ENCODE measurements at regions not wholly inside any gene's neighbourhood (a gene's known extent, or its start where the extent isn't known, plus 50 kb on each side); places are given as distances from the start of the nearest gene placed in this dataset.

DNA sequence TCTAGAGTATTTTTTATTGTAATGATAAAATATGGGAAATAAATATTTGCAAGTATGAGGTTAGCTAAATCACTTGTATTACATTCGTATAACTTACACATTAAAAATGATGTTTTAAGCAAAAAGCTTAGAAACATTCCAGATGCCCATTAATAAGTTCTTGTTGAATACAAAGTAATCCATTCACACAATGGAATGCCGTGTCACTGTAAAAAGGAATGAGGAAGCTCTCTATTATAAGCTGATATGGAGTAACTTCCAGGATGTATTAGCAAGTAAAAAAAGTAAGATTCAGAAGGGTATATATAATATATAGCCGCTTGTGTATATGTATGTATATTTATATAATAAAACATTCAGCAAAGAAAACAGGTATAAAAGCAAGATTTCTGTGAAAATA is 412.8 kb upstream of the MTPN start:
- no CpG with 5 or more reads among the region's 3 CpGs for WGBS, 2 experiments (ENCODE audit: extremely low coverage in 2 of 2, insufficient read length in 1 of 2)
- Histone ChIP-seq H3K4me1 (ENCODE audit: control insufficient read depth, insufficient read depth, low read length) (no peaks in the 10 kb centered on the region), H3K4me3 (ENCODE audit: insufficient read depth, low read depth, low read length) (no peak overlapping the region), H2BK5ac (ENCODE audit: low read depth, low read length, poor library complexity, severe bottlenecking) (no peak overlapping the region), H3K4me2 (ENCODE audit: low read depth, low read length) (no peak overlapping the region), H3K18ac (ENCODE audit: low read depth, low read length) (no peak overlapping the region), H2AK9ac (replicated peaks; ENCODE audit: low read depth, low read length, poor library complexity) (no peak overlapping the region), H4K5ac (ENCODE audit: low read depth, low read length) (no peak overlapping the region), H3K9me3 (ENCODE audit: control insufficient read depth, insufficient read depth, low read length) (no peaks in the 10 kb centered on the region), H3K27ac (ENCODE audit: insufficient read depth, low read length) (no peak overlapping the region), H4K91ac (ENCODE audit: insufficient read depth, low read depth, low read length) (no peak overlapping the region), H3K36me3 (ENCODE audit: control insufficient read depth, insufficient read depth, low read length) (no peaks in the 10 kb centered on the region), H3K79me1 (ENCODE audit: low read depth in 1 of 2, low read length in 2 of 2) (no peaks in the 10 kb centered on the region), H3K9ac (ENCODE audit: low read depth, low read length) (no peak overlapping the region), H3K4ac (ENCODE audit: low read depth, low read length) (no peak overlapping the region), H2BK120ac (ENCODE audit: low read depth, low read length) (no peak overlapping the region), H3K27me3 (ENCODE audit: control insufficient read depth, insufficient read depth, low read length) (no peaks in the 10 kb centered on the region), H3K14ac (replicated peaks; ENCODE audit: low read depth, low read length) (no peak overlapping the region), H4K20me1 (ENCODE audit: insufficient read depth, low read length) (no peaks in the 10 kb centered on the region), H2BK15ac (ENCODE audit: low read depth, low read length) (no peak overlapping the region), H2AFZ (replicated peaks; ENCODE audit: low read length, poor library complexity) (no peak overlapping the region), H2BK20ac (ENCODE audit: low read depth, low read length) (no peak overlapping the region), H3K56ac (ENCODE audit: extremely low read depth, insufficient read depth, low read length) (no peak overlapping the region), H3K23ac (ENCODE audit: low read depth, low read length) (no peak overlapping the region), H4K8ac (ENCODE audit: low read depth in 2 of 2, low read length in 2 of 2) (no peak overlapping the region), H3K9me1 (ENCODE audit: insufficient read depth, low read length) (no peaks in the 10 kb centered on the region), H2AK5ac (ENCODE audit: low read depth, low read length) (no peak overlapping the region)
- in situ Hi-C loops (cut with MboI; ENCODE audit: low sequenced_read_pairs) (no loop called here), intact Hi-C loops (cut with micrococcal nuclease) (no loop called here), dilution Hi-C loops (cut with HindIII; ENCODE audit: low sequenced_read_pairs, unreplicated experiment) (no loop called here)
- POLR2A ChIA-PET (ENCODE audit: unreplicated experiment) = no interaction called here
- DNase-seq (no peak), ATAC-seq (ENCODE audit: low read depth) (no peak)
- TF ChIP-seq BHLHE40 (IDR thresholded peaks at IDR 0.05; ENCODE audit: low read depth, low read length) (no peak), RAD21 (IDR thresholded peaks at IDR 0.05; ENCODE audit: low read length) (no peak), MXI1 (IDR thresholded peaks at IDR 0.05; ENCODE audit: borderline replicate concordance, low read depth, low read length) (no peak), POLR2A (IDR thresholded peaks at IDR 0.05; ENCODE audit: low read depth, low read length) (no peak), CEBPB (IDR thresholded peaks at IDR 0.05; ENCODE audit: low read depth, low read length) (no peak), FOS (IDR thresholded peaks at IDR 0.05; ENCODE audit: low read depth, low read length) (no peak), SMC3 (IDR thresholded peaks at IDR 0.05; ENCODE audit: low read depth, low read length) (no peak), RCOR1 (IDR thresholded peaks at IDR 0.05; ENCODE audit: insufficient replicate concordance, low read length) (no peak), CHD1 (IDR thresholded peaks at IDR 0.05; ENCODE audit: low read depth, low read length) (no peak), RFX5 (IDR thresholded peaks at IDR 0.05; ENCODE audit: low read depth, low read length) (no peak), MAZ (IDR thresholded peaks at IDR 0.05; ENCODE audit: borderline replicate concordance, low read depth, low read length) (no peak)
- TF ChIP-seq, protein P1, sequence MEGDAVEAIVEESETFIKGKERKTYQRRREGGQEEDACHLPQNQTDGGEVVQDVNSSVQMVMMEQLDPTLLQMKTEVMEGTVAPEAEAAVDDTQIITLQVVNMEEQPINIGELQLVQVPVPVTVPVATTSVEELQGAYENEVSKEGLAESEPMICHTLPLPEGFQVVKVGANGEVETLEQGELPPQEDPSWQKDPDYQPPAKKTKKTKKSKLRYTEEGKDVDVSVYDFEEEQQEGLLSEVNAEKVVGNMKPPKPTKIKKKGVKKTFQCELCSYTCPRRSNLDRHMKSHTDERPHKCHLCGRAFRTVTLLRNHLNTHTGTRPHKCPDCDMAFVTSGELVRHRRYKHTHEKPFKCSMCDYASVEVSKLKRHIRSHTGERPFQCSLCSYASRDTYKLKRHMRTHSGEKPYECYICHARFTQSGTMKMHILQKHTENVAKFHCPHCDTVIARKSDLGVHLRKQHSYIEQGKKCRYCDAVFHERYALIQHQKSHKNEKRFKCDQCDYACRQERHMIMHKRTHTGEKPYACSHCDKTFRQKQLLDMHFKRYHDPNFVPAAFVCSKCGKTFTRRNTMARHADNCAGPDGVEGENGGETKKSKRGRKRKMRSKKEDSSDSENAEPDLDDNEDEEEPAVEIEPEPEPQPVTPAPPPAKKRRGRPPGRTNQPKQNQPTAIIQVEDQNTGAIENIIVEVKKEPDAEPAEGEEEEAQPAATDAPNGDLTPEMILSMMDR (conservative IDR thresholded peaks at IDR 0.05; ENCODE audit: low read depth, low read length) = no peak
- TF ChIP-seq, protein P2, sequence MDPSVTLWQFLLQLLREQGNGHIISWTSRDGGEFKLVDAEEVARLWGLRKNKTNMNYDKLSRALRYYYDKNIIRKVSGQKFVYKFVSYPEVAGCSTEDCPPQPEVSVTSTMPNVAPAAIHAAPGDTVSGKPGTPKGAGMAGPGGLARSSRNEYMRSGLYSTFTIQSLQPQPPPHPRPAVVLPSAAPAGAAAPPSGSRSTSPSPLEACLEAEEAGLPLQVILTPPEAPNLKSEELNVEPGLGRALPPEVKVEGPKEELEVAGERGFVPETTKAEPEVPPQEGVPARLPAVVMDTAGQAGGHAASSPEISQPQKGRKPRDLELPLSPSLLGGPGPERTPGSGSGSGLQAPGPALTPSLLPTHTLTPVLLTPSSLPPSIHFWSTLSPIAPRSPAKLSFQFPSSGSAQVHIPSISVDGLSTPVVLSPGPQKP (IDR thresholded peaks at IDR 0.05; ENCODE audit: borderline replicate concordance, low read depth, low read length) = no peak
- TF ChIP-seq, protein P3, sequence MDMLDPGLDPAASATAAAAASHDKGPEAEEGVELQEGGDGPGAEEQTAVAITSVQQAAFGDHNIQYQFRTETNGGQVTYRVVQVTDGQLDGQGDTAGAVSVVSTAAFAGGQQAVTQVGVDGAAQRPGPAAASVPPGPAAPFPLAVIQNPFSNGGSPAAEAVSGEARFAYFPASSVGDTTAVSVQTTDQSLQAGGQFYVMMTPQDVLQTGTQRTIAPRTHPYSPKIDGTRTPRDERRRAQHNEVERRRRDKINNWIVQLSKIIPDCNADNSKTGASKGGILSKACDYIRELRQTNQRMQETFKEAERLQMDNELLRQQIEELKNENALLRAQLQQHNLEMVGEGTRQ (IDR thresholded peaks at IDR 0.05; ENCODE audit: low read depth, low read length) = no peak
- no TSS peak for BruUV-seq (replicated peaks)
- CTCF ChIA-PET = interaction anchor here (1.0 kb wide), 1 partner anchor 16 kb away, joined by 3 read pairs; no protein-coding TSS in a partner anchor
